HG03354 (cell line): ENCODE measurements at regions not wholly inside any gene's neighbourhood (a gene's known extent, or its start where the extent isn't known, plus 50 kb on each side); places are given as distances from the start of the nearest gene placed in this dataset.

Source experiments
- ATAC-seq: cut with Tn5 transposase; IDR thresholded peaks from one replicate; pipeline ENCODE4 v1.9.1; 2021; ENCODE audit warnings: mild to moderate bottlenecking; ENCODE audit not compliant: unreplicated experiment, poor library complexity, severe bottlenecking

- no peak for ATAC-seq
Observed at GRCh38 chr5:20536341-20536740, 548.3 kb upstream of the CDH18 start.

- ATAC-seq = no peak
Observed at GRCh38 chr5:20528471-20528870, 540.5 kb upstream of the CDH18 start.

GRCh38 chr5:20524991-20525529 lies 537.1 kb upstream of the CDH18 start:
- no peak for ATAC-seq

- ATAC-seq = no peak
Observed at GRCh38 chr5:20522905-20523482, 535.0 kb upstream of the CDH18 start.

GRCh38 chr5:20515606-20516005 lies 527.6 kb upstream of the CDH18 start:
- ATAC-seq = no peak

GRCh38 chr5:20514145-20514544 lies 526.1 kb upstream of the CDH18 start:
- ATAC-seq = no peak

GRCh38 chr5:20500546-20500945 lies 512.5 kb upstream of the CDH18 start:
- no peak for ATAC-seq

GRCh38 chr5:20498926-20499325 lies 510.9 kb upstream of the CDH18 start:
- ATAC-seq = no peak

GRCh38 chr5:20498102-20498501 lies 510.1 kb upstream of the CDH18 start:
- no peak for ATAC-seq

GRCh38 chr5:20497356-20497755 lies 509.4 kb upstream of the CDH18 start:
- ATAC-seq = no peak

- no peak for ATAC-seq
Observed at GRCh38 chr5:20494706-20495105, 506.7 kb upstream of the CDH18 start.

GRCh38 chr5:20486826-20487225 lies 498.8 kb upstream of the CDH18 start:
- ATAC-seq = no peak

GRCh38 chr5:20476016-20476415 lies 488.0 kb upstream of the CDH18 start:
- ATAC-seq = no peak

GRCh38 chr5:20470997-20471396 lies 483.0 kb upstream of the CDH18 start:
- no peak for ATAC-seq

GRCh38 chr5:20469792-20470191 lies 481.8 kb upstream of the CDH18 start:
- ATAC-seq = no peak

- ATAC-seq = no peak
Observed at GRCh38 chr5:20469390-20469789, 481.4 kb upstream of the CDH18 start.

GRCh38 chr5:20466512-20466911 lies 478.5 kb upstream of the CDH18 start:
- no peak for ATAC-seq

- ATAC-seq = no peak
Observed at GRCh38 chr5:20463206-20463605, 475.2 kb upstream of the CDH18 start.

GRCh38 chr5:20446121-20446520 lies 458.1 kb upstream of the CDH18 start:
- ATAC-seq = no peak

- no peak for ATAC-seq
Observed at GRCh38 chr5:20445326-20445860, 457.4 kb upstream of the CDH18 start.

GRCh38 chr5:20434786-20435185 lies 446.8 kb upstream of the CDH18 start:
- ATAC-seq = no peak
